WTC11 (cell line): ENCODE measurements at regions not wholly inside any gene's neighbourhood (a gene's known extent, or its start where the extent isn't known, plus 50 kb on each side); places are given as distances from the start of the nearest gene placed in this dataset.

ENCODE experiments used
- CREM ChIP-seq: sonication (generic); formaldehyde crosslinking; IDR thresholded peaks from 2 replicates; pipeline ENCODE4 v1.8.1; 2022; ENCODE audit warnings: mild to moderate bottlenecking, missing genetic modification reagents, moderate library complexity
- KAT7 ChIP-seq: sonication (generic); formaldehyde crosslinking; IDR thresholded peaks from 2 replicates; pipeline ENCODE4 v1.8.1; 2023; ENCODE audit warnings: missing genetic modification reagents, mild to moderate bottlenecking, borderline replicate concordance
- NFYB ChIP-seq: sonication (generic); formaldehyde crosslinking; conservative IDR thresholded peaks from 2 replicates; pipeline ENCODE4 v1.8.0; 2022; ENCODE audit warnings: low read depth, missing genetic modification reagents
- NR2C2 ChIP-seq: sonication (generic); formaldehyde crosslinking; IDR thresholded peaks from 2 replicates; pipeline ENCODE4 v1.8.0; 2022; ENCODE audit warnings: mild to moderate bottlenecking, missing genetic modification reagents
- ZNF219 ChIP-seq: sonication (generic); formaldehyde crosslinking; IDR thresholded peaks from 2 replicates; pipeline ENCODE4 v1.8.0; 2023; ENCODE audit warnings: missing genetic modification reagents, mild to moderate bottlenecking, borderline replicate concordance
- ZNF232 ChIP-seq: sonication (generic); formaldehyde crosslinking; IDR thresholded peaks from 2 replicates; pipeline ENCODE4 v1.8.0; 2022; ENCODE audit warnings: mild to moderate bottlenecking, missing genetic modification reagents
- ZNF396 ChIP-seq: fragments of 250-450 bp; sonication (Bioruptor Pico); IDR thresholded peaks from 2 replicates; pipeline ENCODE4 v1.8.0; 2021; ENCODE audit warnings: mild to moderate bottlenecking, moderate library complexity, borderline replicate concordance
- ZNF423 ChIP-seq: fragments of 250-450 bp; sonication (Bioruptor Pico); IDR thresholded peaks from 2 replicates; pipeline ENCODE4 v2.1.2; 2022; ENCODE audit warnings: mild to moderate bottlenecking, moderate library complexity
- TF ChIP-seq, protein P1 (sequence below): fragments of 200-600 bp; IDR thresholded peaks from 2 replicates; pipeline ENCODE4 v1.8.0; 2022; ENCODE audit warnings: antibody characterized with exemption
- TF ChIP-seq, protein P2 (sequence below): sonication (generic); formaldehyde crosslinking; IDR thresholded peaks from 2 replicates; pipeline ENCODE4 v1.8.0; 2022; ENCODE audit warnings: mild to moderate bottlenecking, missing genetic modification reagents
- TF ChIP-seq, protein P3 (sequence below): sonication (generic); formaldehyde crosslinking; IDR thresholded peaks from 2 replicates; pipeline ENCODE4 v1.8.0; 2023; ENCODE audit warnings: missing genetic modification reagents
- TF ChIP-seq, protein P4 (sequence below): sonication (generic); formaldehyde crosslinking; IDR thresholded peaks from 2 replicates; pipeline ENCODE4 v1.8.1; 2022; ENCODE audit warnings: mild to moderate bottlenecking, moderate library complexity, missing genetic modification reagents
- TF ChIP-seq, protein P5 (sequence below): sonication (generic); formaldehyde crosslinking; IDR thresholded peaks from 2 replicates; pipeline ENCODE4 v1.8.1; 2022; ENCODE audit warnings: low read depth, missing genetic modification reagents, borderline replicate concordance
- TF ChIP-seq, protein P6 (sequence below): sonication (generic); formaldehyde crosslinking; IDR thresholded peaks from 2 replicates; pipeline ENCODE4 v1.8.1; 2023; ENCODE audit warnings: mild to moderate bottlenecking, moderate library complexity, missing genetic modification reagents

DNA sequence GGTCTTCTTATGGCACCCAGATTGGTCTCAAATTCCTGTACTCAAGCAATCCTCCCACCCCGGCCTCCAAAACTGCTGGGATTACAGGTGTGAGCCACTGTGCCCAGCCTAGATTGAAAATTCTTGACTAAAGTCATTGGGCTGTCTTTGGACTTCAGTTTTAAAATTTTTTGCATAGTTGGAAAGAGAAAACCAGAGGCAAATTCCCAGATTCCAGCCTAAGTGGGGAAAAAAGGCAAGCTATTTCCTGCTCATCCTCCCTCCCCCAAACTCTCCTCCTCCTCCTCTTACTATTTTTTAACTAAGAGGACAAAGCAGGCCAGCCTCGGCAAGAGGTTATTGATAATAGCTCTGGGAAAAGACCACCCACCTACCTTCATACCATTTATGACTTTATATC is 78.6 kb upstream of the CLMP start:
- TF ChIP-seq, protein P1, sequence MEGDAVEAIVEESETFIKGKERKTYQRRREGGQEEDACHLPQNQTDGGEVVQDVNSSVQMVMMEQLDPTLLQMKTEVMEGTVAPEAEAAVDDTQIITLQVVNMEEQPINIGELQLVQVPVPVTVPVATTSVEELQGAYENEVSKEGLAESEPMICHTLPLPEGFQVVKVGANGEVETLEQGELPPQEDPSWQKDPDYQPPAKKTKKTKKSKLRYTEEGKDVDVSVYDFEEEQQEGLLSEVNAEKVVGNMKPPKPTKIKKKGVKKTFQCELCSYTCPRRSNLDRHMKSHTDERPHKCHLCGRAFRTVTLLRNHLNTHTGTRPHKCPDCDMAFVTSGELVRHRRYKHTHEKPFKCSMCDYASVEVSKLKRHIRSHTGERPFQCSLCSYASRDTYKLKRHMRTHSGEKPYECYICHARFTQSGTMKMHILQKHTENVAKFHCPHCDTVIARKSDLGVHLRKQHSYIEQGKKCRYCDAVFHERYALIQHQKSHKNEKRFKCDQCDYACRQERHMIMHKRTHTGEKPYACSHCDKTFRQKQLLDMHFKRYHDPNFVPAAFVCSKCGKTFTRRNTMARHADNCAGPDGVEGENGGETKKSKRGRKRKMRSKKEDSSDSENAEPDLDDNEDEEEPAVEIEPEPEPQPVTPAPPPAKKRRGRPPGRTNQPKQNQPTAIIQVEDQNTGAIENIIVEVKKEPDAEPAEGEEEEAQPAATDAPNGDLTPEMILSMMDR = no peak
- TF ChIP-seq, protein P2, sequence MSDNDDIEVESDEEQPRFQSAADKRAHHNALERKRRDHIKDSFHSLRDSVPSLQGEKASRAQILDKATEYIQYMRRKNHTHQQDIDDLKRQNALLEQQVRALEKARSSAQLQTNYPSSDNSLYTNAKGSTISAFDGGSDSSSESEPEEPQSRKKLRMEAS (CRISPR knock-in tag) = no peak
- TF ChIP-seq, protein P3, sequence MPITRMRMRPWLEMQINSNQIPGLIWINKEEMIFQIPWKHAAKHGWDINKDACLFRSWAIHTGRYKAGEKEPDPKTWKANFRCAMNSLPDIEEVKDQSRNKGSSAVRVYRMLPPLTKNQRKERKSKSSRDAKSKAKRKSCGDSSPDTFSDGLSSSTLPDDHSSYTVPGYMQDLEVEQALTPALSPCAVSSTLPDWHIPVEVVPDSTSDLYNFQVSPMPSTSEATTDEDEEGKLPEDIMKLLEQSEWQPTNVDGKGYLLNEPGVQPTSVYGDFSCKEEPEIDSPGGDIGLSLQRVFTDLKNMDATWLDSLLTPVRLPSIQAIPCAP (CRISPR knock-in tag) = no peak
- no peak for TF ChIP-seq KAT7 (CRISPR knock-in tag)
- TF ChIP-seq, protein P4, sequence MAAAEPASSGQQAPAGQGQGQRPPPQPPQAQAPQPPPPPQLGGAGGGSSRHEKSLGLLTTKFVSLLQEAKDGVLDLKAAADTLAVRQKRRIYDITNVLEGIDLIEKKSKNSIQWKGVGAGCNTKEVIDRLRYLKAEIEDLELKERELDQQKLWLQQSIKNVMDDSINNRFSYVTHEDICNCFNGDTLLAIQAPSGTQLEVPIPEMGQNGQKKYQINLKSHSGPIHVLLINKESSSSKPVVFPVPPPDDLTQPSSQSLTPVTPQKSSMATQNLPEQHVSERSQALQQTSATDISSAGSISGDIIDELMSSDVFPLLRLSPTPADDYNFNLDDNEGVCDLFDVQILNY (CRISPR knock-in tag) = no peak
- TF ChIP-seq ZNF423 = no peak
- TF ChIP-seq, protein P5, sequence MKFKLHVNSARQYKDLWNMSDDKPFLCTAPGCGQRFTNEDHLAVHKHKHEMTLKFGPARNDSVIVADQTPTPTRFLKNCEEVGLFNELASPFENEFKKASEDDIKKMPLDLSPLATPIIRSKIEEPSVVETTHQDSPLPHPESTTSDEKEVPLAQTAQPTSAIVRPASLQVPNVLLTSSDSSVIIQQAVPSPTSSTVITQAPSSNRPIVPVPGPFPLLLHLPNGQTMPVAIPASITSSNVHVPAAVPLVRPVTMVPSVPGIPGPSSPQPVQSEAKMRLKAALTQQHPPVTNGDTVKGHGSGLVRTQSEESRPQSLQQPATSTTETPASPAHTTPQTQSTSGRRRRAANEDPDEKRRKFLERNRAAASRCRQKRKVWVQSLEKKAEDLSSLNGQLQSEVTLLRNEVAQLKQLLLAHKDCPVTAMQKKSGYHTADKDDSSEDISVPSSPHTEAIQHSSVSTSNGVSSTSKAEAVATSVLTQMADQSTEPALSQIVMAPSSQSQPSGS (CRISPR knock-in tag) = no peak
- no peak for TF ChIP-seq NR2C2
- no peak for TF ChIP-seq NFYB
- no peak for TF ChIP-seq CREM (CRISPR knock-in tag)
- TF ChIP-seq ZNF396 (CRISPR knock-in tag) = no peak
- TF ChIP-seq, protein P6, sequence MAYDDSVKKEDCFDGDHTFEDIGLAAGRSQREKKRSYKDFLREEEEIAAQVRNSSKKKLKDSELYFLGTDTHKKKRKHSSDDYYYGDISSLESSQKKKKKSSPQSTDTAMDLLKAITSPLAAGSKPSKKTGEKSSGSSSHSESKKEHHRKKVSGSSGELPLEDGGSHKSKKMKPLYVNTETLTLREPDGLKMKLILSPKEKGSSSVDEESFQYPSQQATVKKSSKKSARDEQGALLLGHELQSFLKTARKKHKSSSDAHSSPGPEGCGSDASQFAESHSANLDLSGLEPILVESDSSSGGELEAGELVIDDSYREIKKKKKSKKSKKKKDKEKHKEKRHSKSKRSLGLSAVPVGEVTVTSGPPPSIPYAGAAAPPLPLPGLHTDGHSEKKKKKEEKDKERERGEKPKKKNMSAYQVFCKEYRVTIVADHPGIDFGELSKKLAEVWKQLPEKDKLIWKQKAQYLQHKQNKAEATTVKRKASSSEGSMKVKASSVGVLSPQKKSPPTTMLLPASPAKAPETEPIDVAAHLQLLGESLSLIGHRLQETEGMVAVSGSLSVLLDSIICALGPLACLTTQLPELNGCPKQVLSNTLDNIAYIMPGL (CRISPR knock-in tag) = no peak
- no peak for TF ChIP-seq ZNF232
- no peak for TF ChIP-seq ZNF219 (CRISPR knock-in tag)
